MCF 10A (cell line): ENCODE measurements at regions not wholly inside any gene's neighbourhood (a gene's known extent, or its start where the extent isn't known, plus 50 kb on each side); places are given as distances from the start of the nearest gene placed in this dataset.

ENCODE experiments used
- BruUV-seq: library from RNA; stranded (reverse); fragments of 400-500 nt; replicated peaks from 2 replicates; lab custom pipeline; 2021; lab: Mats Ljungman, UMichigan
- CTCF ChIA-PET: fragments of 300-600 bp; sonication (Branson Sonifier 250); formaldehyde crosslinking; extraction: SDS; loops from one replicate; lab custom pipeline; 2021; ENCODE audit warnings: antibody characterized with exemption, inconsistent platforms; lab: Yijun Ruan, JAX
- POLR2A ChIA-PET: fragments of 300-600, 350-650 bp; sonication (Branson Sonifier 250); formaldehyde crosslinking; extraction: SDS; loops from one replicate; lab custom pipeline; 2020; ENCODE audit warnings: antibody characterized with exemption, inconsistent platforms; lab: Yijun Ruan, JAX
- DNase-seq: peaks from one replicate; pipeline ENCODE4 v3.0.0-alpha.2; 2018; ENCODE audit not compliant: unreplicated experiment
- H3K27ac Mint-ChIP-seq: one replicate; pipeline ENCODE4 v1.8.0; 2022; ENCODE audit warnings: mild to moderate bottlenecking, low read depth, mixed read lengths; ENCODE audit not compliant: unreplicated experiment
- H3K27me3 Mint-ChIP-seq: one replicate; pipeline ENCODE4 v1.8.0; 2022; ENCODE audit warnings: mixed read lengths; ENCODE audit not compliant: insufficient read depth, unreplicated experiment
- H3K36me3 Mint-ChIP-seq: one replicate; pipeline ENCODE4 v1.8.0; 2022; ENCODE audit warnings: mild to moderate bottlenecking, moderate library complexity, mixed read lengths; ENCODE audit not compliant: insufficient read depth, unreplicated experiment
- H3K4me1 Mint-ChIP-seq: one replicate; pipeline ENCODE4 v1.8.0; 2022; ENCODE audit warnings: mixed read lengths; ENCODE audit not compliant: insufficient read depth, unreplicated experiment
- H3K4me3 Mint-ChIP-seq: one replicate; pipeline ENCODE4 v1.8.0; 2022; ENCODE audit warnings: mild to moderate bottlenecking, moderate library complexity, mixed read lengths; ENCODE audit not compliant: unreplicated experiment
- H3K9me3 Mint-ChIP-seq: one replicate; pipeline ENCODE4 v1.8.0; 2022; ENCODE audit warnings: mixed read lengths; ENCODE audit not compliant: unreplicated experiment
- CTCF ChIP-seq: fragments of 200-600 bp; IDR thresholded peaks from one replicate; pipeline ENCODE4 v1.8.0; 2022; ENCODE audit warnings: antibody characterized with exemption, mild to moderate bottlenecking; ENCODE audit not compliant: unreplicated experiment
- intact Hi-C: fragments of 100-400 bp; cut with micrococcal nuclease; formaldehyde crosslinking; loops from 2 replicates; pipeline ENCODE4 v1.14.1; 2022

DNA sequence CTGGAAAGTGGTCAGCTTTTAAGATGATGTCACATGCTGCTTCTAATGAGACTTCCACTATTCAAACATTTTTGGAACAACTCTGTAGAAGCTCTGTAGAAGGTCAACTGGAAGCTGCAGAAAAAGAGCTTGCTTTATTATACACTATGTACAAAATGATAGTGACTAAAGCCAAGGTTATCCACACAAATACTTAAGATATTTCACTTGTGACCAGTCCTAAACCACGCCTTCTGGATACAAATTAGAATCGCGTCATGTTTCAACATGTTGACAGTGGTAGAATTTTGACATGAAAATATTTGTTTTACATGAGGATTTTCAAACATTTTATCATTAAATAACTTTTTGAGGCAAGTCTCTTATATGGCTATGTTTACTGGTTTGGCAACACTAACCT lies 499.6 kb upstream of the PHF14 start:
- Mint-ChIP-seq H3K4me3 (no peak overlapping the region), H3K27me3 (no peaks in the 10 kb centered on the region), H3K4me1 (no peaks in the 10 kb centered on the region), H3K9me3 (no peaks in the 10 kb centered on the region), H3K36me3 (peaks cover 8% of the 10 kb centered on the region), H3K27ac (peak overlapping the region; percentile 46)
- peak; percentile 48 for DNase-seq
- BruUV-seq: no TSS peak
- ChIA-PET CTCF (interaction anchor here (0.6 kb wide), 1 partner anchor 71 kb away, joined by 3 read pairs; no protein-coding TSS in a partner anchor), POLR2A (interaction anchor here (0.5 to 1.4 kb wide), 3 partner anchors 114 to 1412 kb away, joined by 3 to 4 read pairs (median 3); partner anchors contain the start of gene PHF14)
- TF ChIP-seq CTCF: no peak
- intact Hi-C loops: no loop called here

DNA sequence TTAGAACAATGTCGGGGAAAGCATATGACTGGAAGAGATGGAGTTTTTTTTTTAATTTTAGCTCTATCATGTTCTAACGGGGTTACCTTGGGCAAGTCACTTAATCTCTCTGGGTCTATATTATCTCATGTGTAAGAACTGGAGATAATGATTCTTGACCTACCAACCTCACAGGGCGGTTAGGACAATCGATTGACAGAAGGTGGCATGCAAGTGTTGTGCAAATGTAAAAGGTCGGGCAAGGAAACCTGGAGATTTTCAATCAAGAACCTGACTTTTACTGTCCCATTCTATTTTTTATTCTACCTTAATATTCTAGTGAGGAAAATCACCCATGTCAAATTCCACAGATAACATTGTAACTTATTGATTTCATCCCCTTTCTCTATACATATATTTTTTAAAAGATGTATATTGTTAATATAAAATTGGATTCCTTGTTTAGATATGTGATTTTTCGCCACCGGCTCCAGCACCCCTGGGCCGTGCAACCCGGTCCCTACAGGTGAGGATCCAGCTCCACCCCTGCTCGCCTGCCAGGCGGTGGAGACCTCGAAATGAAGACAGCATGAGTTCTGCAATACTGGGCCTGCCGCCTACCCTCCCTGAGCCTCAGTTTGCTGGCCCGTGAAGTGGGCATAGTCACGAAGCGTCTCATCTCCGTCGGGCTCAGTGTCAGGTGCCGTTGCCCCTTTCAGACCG lies 497.6 kb upstream of the PHF14 start:
- no peak for DNase-seq
- Mint-ChIP-seq H3K4me3 (no peak overlapping the region), H3K4me1 (no peaks in the 10 kb centered on the region), H3K36me3 (peaks cover 8% of the 10 kb centered on the region), H3K27ac (no peak overlapping the region), H3K9me3 (no peaks in the 10 kb centered on the region), H3K27me3 (no peaks in the 10 kb centered on the region)
- no peak for TF ChIP-seq CTCF
- POLR2A ChIA-PET: no interaction called here
- CTCF ChIA-PET: interaction anchor here (0.7 kb wide), 1 partner anchor 13 kb away, joined by 3 read pairs; no protein-coding TSS in a partner anchor
- intact Hi-C loops: no loop called here
- BruUV-seq: no TSS peak

DNA sequence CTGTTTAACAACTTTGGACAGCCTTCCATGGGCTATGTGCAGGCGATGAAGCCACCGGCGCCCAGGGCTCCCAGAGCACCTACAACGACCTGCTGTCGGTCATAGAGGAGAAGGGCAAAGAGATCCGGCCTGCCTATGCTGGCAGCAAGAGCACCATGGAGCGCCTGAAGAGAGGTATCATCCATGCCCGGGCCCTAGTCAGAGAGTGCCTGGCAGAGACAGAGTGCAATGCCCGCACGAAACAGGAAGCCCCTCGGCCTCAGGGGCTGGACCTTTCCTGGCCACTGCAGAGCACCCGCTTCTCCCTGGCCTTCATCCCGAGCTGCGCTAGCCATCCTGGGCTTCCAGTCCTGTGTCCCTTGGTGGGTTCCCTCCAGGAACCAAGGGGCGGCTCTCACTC lies 497.0 kb upstream of the PHF14 start:
- Mint-ChIP-seq H3K27ac (no peak overlapping the region), H3K27me3 (no peaks in the 10 kb centered on the region), H3K4me1 (no peaks in the 10 kb centered on the region), H3K4me3 (no peak overlapping the region), H3K36me3 (peaks cover 8% of the 10 kb centered on the region), H3K9me3 (no peaks in the 10 kb centered on the region)
- POLR2A ChIA-PET: no interaction called here
- no peak for TF ChIP-seq CTCF
- DNase-seq: no peak
- intact Hi-C loops: no loop called here
- CTCF ChIA-PET: no interaction called here
- no TSS peak for BruUV-seq

DNA sequence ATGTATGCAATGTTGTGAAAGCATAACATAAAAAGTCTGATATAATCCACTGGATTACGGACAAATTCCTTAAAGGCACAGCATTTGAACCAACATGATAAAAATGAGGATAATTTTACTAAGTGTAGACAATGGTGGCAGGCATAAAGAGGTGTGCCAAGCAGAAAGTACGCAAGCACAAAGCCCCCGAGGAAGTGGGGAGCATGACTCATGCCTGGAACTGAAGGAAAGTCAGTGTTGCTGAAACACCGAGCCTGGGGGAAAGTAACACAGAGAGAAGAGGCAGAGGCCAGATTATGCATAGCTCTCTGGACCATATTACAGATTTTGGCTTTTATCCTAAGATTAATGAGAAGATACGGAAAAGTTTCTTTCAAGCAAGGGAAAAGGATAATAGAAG lies 490.0 kb upstream of the PHF14 start:
- POLR2A ChIA-PET: no interaction called here
- no TSS peak for BruUV-seq
- H3K9me3 Mint-ChIP-seq: no peaks in the 10 kb centered on the region
- H3K27me3 Mint-ChIP-seq: no peaks in the 10 kb centered on the region
- CTCF ChIA-PET: no interaction called here
- no peaks in the 10 kb centered on the region for H3K36me3 Mint-ChIP-seq
- intact Hi-C loops: no loop called here
- DNase-seq: peak; percentile 82
- H3K4me1 Mint-ChIP-seq: peaks cover 14% of the 10 kb centered on the region
- H3K27ac Mint-ChIP-seq: no peak overlapping the region
- H3K4me3 Mint-ChIP-seq: no peak overlapping the region
- TF ChIP-seq CTCF: no peak
